AG04450 (cell line): ENCODE measurements at regions not wholly inside any gene's neighbourhood (a gene's known extent, or its start where the extent isn't known, plus 50 kb on each side); places are given as distances from the start of the nearest gene placed in this dataset.

Source experiments
- CTCF ChIA-PET: fragments of 300-600, 350-600 bp; formaldehyde crosslinking; extraction: SDS; loops from one replicate; lab custom pipeline; 2022; ENCODE audit warnings: antibody characterized with exemption, inconsistent platforms; lab: Charles Lee
- POLR2A ChIA-PET: fragments of 350-600 bp; formaldehyde crosslinking; extraction: SDS; loops from one replicate; lab custom pipeline; 2021; ENCODE audit warnings: antibody characterized with exemption, inconsistent platforms; lab: Yijun Ruan, JAX
- DNase-seq: peaks from one replicate; pipeline ENCODE4 v3.0.0-alpha.2; 2011; ENCODE audit warnings: low read depth, low spot score
- H3K27ac ChIP-seq: one replicate; pipeline ENCODE4 v1.5.1; 2012; ENCODE audit warnings: low read depth, low read length, control low read depth
- H3K27me3 ChIP-seq: one replicate; pipeline ENCODE4 v1.6.0; 2012; ENCODE audit warnings: low read length; ENCODE audit not compliant: control insufficient read depth, insufficient read depth
- H3K4me3 ChIP-seq: 2 replicates; pipeline ENCODE4 v1.5.1; 2011; ENCODE audit warnings: mild to moderate bottlenecking, low read depth, low read length, control low read depth
- H3K9me3 ChIP-seq: 2 replicates; pipeline ENCODE4 v1.5.1; 2012; ENCODE audit warnings: low read length; ENCODE audit not compliant: control insufficient read depth, insufficient read depth
- CTCF ChIP-seq: IDR thresholded peaks from 2 replicates; pipeline ENCODE4 v1.5.1; 2011; ENCODE audit warnings: low read depth, low read length, control low read depth, inconsistent platforms

GRCh38 chr5:33074548-33074947, 363.4 kb downstream of the NPR3 start:
- no peak for DNase-seq
- Histone ChIP-seq H3K9me3 (no peaks in the 10 kb centered on the region), H3K4me3 (no peak overlapping the region), H3K27ac (no peak overlapping the region), H3K27me3 (no peaks in the 10 kb centered on the region)
- ChIA-PET POLR2A (no interaction called here), CTCF (no interaction called here)
- TF ChIP-seq CTCF, result no peak

- H3K9me3 ChIP-seq, result no peaks in the 10 kb centered on the region
- H3K4me3 ChIP-seq, result no peak overlapping the region
- ChIA-PET CTCF (no interaction called here), POLR2A (no interaction called here)
- H3K27me3 ChIP-seq, result no peaks in the 10 kb centered on the region
- no peak for DNase-seq
- H3K27ac ChIP-seq, result no peak overlapping the region
- TF ChIP-seq CTCF, result no peak
These were observed 364.6 kb downstream of the NPR3 start for GRCh38 chr5:33075731-33076130.

GRCh38 chr5:33079548-33079947, 361.2 kb upstream of the TARS1 start:
- ChIA-PET CTCF (interaction anchor here (0.6 kb wide), 1 partner anchor 358 kb away, joined by 3 read pairs; no protein-coding TSS in a partner anchor), POLR2A (no interaction called here)
- H3K4me3 ChIP-seq, result no peak overlapping the region
- H3K27ac ChIP-seq, result no peak overlapping the region
- no peaks in the 10 kb centered on the region for H3K27me3 ChIP-seq
- DNase-seq, result no peak
- TF ChIP-seq CTCF, result no peak
- no peaks in the 10 kb centered on the region for H3K9me3 ChIP-seq

GRCh38 chr5:33080287-33080686, 360.5 kb upstream of the TARS1 start:
- Histone ChIP-seq H3K9me3 (no peaks in the 10 kb centered on the region), H3K27ac (no peak overlapping the region), H3K27me3 (no peaks in the 10 kb centered on the region), H3K4me3 (no peak overlapping the region)
- no peak for TF ChIP-seq CTCF
- ChIA-PET POLR2A (no interaction called here), CTCF (interaction anchor here (0.6 kb wide), 1 partner anchor 11 kb away, joined by 3 read pairs; no protein-coding TSS in a partner anchor)
- no peak for DNase-seq

- no peak for TF ChIP-seq CTCF
- CTCF ChIA-PET, result interaction anchor here (0.7 kb wide), 1 partner anchor 595 kb away, joined by 3 read pairs; no protein-coding TSS in a partner anchor
- no peak overlapping the region for H3K27ac ChIP-seq
- H3K4me3 ChIP-seq, result no peak overlapping the region
- POLR2A ChIA-PET, result no interaction called here
- DNase-seq, result no peak
- H3K9me3 ChIP-seq, result no peaks in the 10 kb centered on the region
- H3K27me3 ChIP-seq, result no peaks in the 10 kb centered on the region
These were observed 352.6 kb upstream of the TARS1 start for GRCh38 chr5:33088176-33088575.
